H1 (cell line): ENCODE measurements at regions not wholly inside any gene's neighbourhood (a gene's known extent, or its start where the extent isn't known, plus 50 kb on each side); places are given as distances from the start of the nearest gene placed in this dataset.

Experiments
- ASH2L ChIP-seq: fragments of 200-600, 300-600 bp; sonication (generic); IDR thresholded peaks from one replicate; pipeline ENCODE4 v1.7.1; 2017; ENCODE audit warnings: low read length
- BRCA1 ChIP-seq: IDR thresholded peaks from 2 replicates; pipeline ENCODE4 v1.6.1; 2012; ENCODE audit warnings: low read depth, low read length, improper control_type of control experiment
- CHD1 ChIP-seq: IDR thresholded peaks from 2 replicates; pipeline ENCODE4 v1.6.1; 2012; ENCODE audit warnings: low read depth, low read length, improper control_type of control experiment
- CREB1 ChIP-seq: IDR thresholded peaks from 2 replicates; pipeline ENCODE4 v1.6.1; 2012; ENCODE audit warnings: inconsistent platforms
- FOSL1 ChIP-seq: IDR thresholded peaks from 2 replicates; pipeline ENCODE4 v1.6.1; 2011; ENCODE audit warnings: mild to moderate bottlenecking, low read depth, low read length, moderate library complexity; ENCODE audit not compliant: insufficient read depth
- HDAC6 ChIP-seq: IDR thresholded peaks from one replicate; pipeline ENCODE4 v1.7.1; 2012; ENCODE audit warnings: low read depth, mild to moderate bottlenecking, inconsistent platforms, low read length, moderate library complexity
- MAFK ChIP-seq: IDR thresholded peaks from 2 replicates; pipeline ENCODE4 v1.6.1; 2012; ENCODE audit warnings: low read depth, mild to moderate bottlenecking, improper control_type of control experiment, low read length
- RBBP5 ChIP-seq: IDR thresholded peaks from 2 replicates; pipeline ENCODE4 v1.7.1; 2012; ENCODE audit warnings: low read depth, mild to moderate bottlenecking, inconsistent platforms, low read length, moderate library complexity, borderline replicate concordance
- SIX5 ChIP-seq: IDR thresholded peaks from 2 replicates; pipeline ENCODE4 v1.6.1; 2011; ENCODE audit warnings: mild to moderate bottlenecking, low read depth, low read length

DNA sequence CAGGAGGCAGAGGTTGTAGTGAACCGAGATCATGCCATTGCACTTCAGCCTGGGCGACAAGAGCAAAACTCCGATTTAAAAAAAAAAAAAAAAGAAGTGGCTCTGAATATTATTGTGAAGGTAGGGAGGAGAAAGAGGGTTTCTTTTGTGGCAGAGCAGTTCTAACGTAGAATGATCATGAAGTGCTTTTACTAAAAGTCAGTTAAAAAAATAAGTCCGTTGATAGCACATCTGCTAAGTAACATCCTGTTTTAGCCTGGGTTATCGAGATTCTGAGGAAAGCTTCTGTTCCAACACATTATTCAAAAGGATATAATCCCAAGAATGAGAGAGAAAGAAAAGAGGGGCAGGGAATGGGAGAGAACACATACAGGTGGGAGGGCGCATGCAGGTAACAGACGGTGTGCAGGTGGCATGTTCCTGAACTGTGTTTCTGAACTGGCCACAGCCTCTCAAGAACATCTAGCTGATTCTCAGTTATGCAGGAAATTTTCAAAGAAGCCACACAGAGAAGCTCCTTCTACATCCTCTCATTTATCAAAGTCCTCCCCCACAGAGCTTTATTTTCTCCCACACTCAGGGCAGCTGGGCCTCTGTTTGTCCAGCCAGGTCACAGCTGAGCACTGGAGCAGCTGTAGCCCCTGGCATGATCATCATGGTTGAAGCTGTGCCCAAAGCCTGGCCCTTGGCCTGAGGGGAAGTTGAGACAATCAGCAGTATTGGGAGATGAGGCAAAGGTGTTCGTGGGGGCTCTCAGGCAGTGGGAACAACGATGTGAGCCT is 342.3 kb downstream of the ZNF674 start (continued):
- no peak for TF ChIP-seq HDAC6
- TF ChIP-seq FOSL1 = no peak
- no peak for TF ChIP-seq BRCA1
- no peak for TF ChIP-seq ASH2L
- no peak for TF ChIP-seq SIX5
- TF ChIP-seq MAFK = no peak
- no peak for TF ChIP-seq RBBP5
- TF ChIP-seq CREB1 = no peak
- no peak for TF ChIP-seq CHD1
